B cell (primary cell): ENCODE measurements at regions not wholly inside any gene's neighbourhood (a gene's known extent, or its start where the extent isn't known, plus 50 kb on each side); places are given as distances from the start of the nearest gene placed in this dataset.

Source experiments
- ATAC-seq: fragments of 200-7000 bp; cut with Tn5 transposase; one replicate; pipeline ENCODE4 v1.10.0; 2021; ENCODE audit warnings: low read depth, mild to moderate bottlenecking, moderate number of reproducible peaks, moderate library complexity
- CTCF ChIA-PET: fragments of 350-600 bp; sonication (Branson Sonifier 250); formaldehyde crosslinking; loops from one replicate; lab custom pipeline; 2021; ENCODE audit warnings: antibody characterized with exemption, inconsistent platforms; lab: Charles Lee
- POLR2A ChIA-PET: fragments of 350-600 bp; sonication (Branson Sonifier 250); formaldehyde crosslinking; loops from one replicate; lab custom pipeline; 2021; ENCODE audit warnings: antibody characterized with exemption; lab: Charles Lee
- DNase-seq: peaks from one replicate; pipeline ENCODE4 v3.0.0; 2013
- H2AFZ ChIP-seq: 2 replicates; pipeline ENCODE4 v1.6.1; 2012; ENCODE audit warnings: mild to moderate bottlenecking, low read depth, low read length; ENCODE audit not compliant: insufficient read depth, poor library complexity, severe bottlenecking
- H3K27ac ChIP-seq, 2 donors: 1 replicate in 1 of 2; 2 replicates in 1 of 2; pipeline ENCODE4 v1.5.1; 2012 to 2013; ENCODE audit warnings: low read length in 2 of 2, mild to moderate bottlenecking in 2 of 2, moderate library complexity in 1 of 2
- H3K27me3 ChIP-seq, 4 experiments: fragments of 200-600 bp in 1 of 4; sonication (generic) in 1 of 4; replicated peaks in 1 of 4; 1 replicate in 2 of 4; 2 replicates in 2 of 4; pipeline versions ENCODE4 v1.6.1 to v1.7.0; 2013 to 2016; ENCODE audit warnings: low read length in 3 of 4, mild to moderate bottlenecking in 2 of 4, mixed read lengths in 1 of 4, moderate library complexity in 1 of 4; ENCODE audit not compliant: insufficient read depth in 4 of 4, control insufficient read depth in 3 of 4; ENCODE audit errors: control extremely low read depth in 1 of 4
- H3K36me3 ChIP-seq, 2 experiments: replicated peaks in 1 of 2; 1 replicate in 1 of 2; 2 replicates in 1 of 2; pipeline versions ENCODE4 v1.6.1 to v1.7.1; 2013; ENCODE audit warnings: low read length in 1 of 2; ENCODE audit not compliant: insufficient read depth in 2 of 2, control insufficient read depth in 1 of 2; ENCODE audit errors: control extremely low read depth in 1 of 2, extremely low read depth in 1 of 2
- H3K4me1 ChIP-seq, 2 donors: fragments of 200-600 bp in 1 of 2; sonication (generic) in 1 of 2; 1 replicate in 1 of 2; 2 replicates in 1 of 2; pipeline versions ENCODE4 v1.5.1 to v1.6.1; 2013 to 2017; ENCODE audit warnings: low read length in 2 of 2; ENCODE audit not compliant: control insufficient read depth in 2 of 2, insufficient read depth in 2 of 2
- H3K4me2 ChIP-seq: replicated peaks from 2 replicates; pipeline ENCODE3; 2012; ENCODE audit warnings: mild to moderate bottlenecking, low read depth, low read length; ENCODE audit not compliant: poor library complexity, severe bottlenecking
- H3K4me3 ChIP-seq, 5 experiments: fragments of 200-600 bp in 1 of 5; sonication (generic) in 1 of 5; 1 replicate in 3 of 5; 2 replicates in 2 of 5; pipeline versions ENCODE4 v1.5.1 to v1.7.0; 2011 to 2016; ENCODE audit warnings: low read length in 4 of 5, mild to moderate bottlenecking in 4 of 5, low read depth in 2 of 5, control low read depth in 1 of 5, moderate library complexity in 1 of 5; ENCODE audit not compliant: insufficient read depth in 1 of 5; ENCODE audit errors: control extremely low read depth in 1 of 5, extremely low read depth in 1 of 5
- H3K79me2 ChIP-seq: fragments of 200-600 bp; sonication (generic); one replicate; pipeline ENCODE4 v1.6.0; 2016; ENCODE audit warnings: low read length; ENCODE audit not compliant: control insufficient read depth, insufficient read depth
- H3K9ac ChIP-seq: fragments of 200-600 bp; sonication (generic); 2 replicates; pipeline ENCODE4 v1.6.1; 2017; ENCODE audit warnings: mild to moderate bottlenecking, low read length, moderate library complexity
- H3K9me3 ChIP-seq, 3 donors: one replicate each; pipeline versions ENCODE4 v1.6.1 to v1.7.1; 2013; ENCODE audit warnings: low read length in 2 of 3; ENCODE audit not compliant: control insufficient read depth in 2 of 3, insufficient read depth in 1 of 3; ENCODE audit errors: control extremely low read depth in 1 of 3
- H4K20me1 ChIP-seq: 2 replicates; pipeline ENCODE4 v1.6.0; 2012; ENCODE audit warnings: mild to moderate bottlenecking, low read length; ENCODE audit not compliant: insufficient read depth, control insufficient read depth, poor library complexity, severe bottlenecking
- H3K27ac Mint-ChIP-seq: one replicate; pipeline ENCODE4 v1.8.0; 2021; ENCODE audit warnings: mixed read lengths
- H3K27me3 Mint-ChIP-seq: one replicate; pipeline ENCODE4 v1.8.0; 2021; ENCODE audit warnings: mixed read lengths
- H3K4me1 Mint-ChIP-seq: one replicate; pipeline ENCODE4 v1.8.0; 2021; ENCODE audit warnings: mixed read lengths
- H3K4me3 Mint-ChIP-seq: one replicate; pipeline ENCODE4 v1.8.0; 2021; ENCODE audit warnings: mixed read lengths
- H3K9me3 Mint-ChIP-seq: one replicate; pipeline ENCODE4 v1.8.0; 2022; ENCODE audit warnings: mixed read lengths; ENCODE audit not compliant: insufficient read depth
- EZH2 ChIP-seq: IDR thresholded peaks from 2 replicates; pipeline ENCODE4 v1.6.1; 2012; ENCODE audit warnings: borderline replicate concordance, low read depth, mild to moderate bottlenecking, moderate library complexity, low read length; ENCODE audit not compliant: insufficient read depth, poor library complexity, severe bottlenecking
- WGBS: methylation state at CpG from one replicate; pipeline ENCODE4 v1.1.5; 2013; ENCODE audit warnings: missing lambda C conversion rate; ENCODE audit not compliant: insufficient coverage; 5-methylcytosine and 5-hydroxymethylcytosine counted together
- intact Hi-C: fragments of 100-400 bp; cut with micrococcal nuclease; formaldehyde crosslinking; loops from one replicate; pipeline ENCODE4 v1.10.0; 2022
- TF ChIP-seq, protein P1 (sequence below): fragments of 200-600 bp; IDR thresholded peaks from one replicate; pipeline ENCODE4 v1.8.0; 2022; ENCODE audit warnings: antibody characterized with exemption, mild to moderate bottlenecking

GRCh38 chr3:30455840-30456239 lies 150.6 kb upstream of the TGFBR2 start:
- Histone ChIP-seq H4K20me1 (no peaks in the 10 kb centered on the region), H3K4me2 (no peak overlapping the region), H3K27me3 (no peaks in the 10 kb centered on the region), H3K4me1 (no peaks in the 10 kb centered on the region), H3K27ac (no peak overlapping the region), H3K9ac (no peak overlapping the region), H3K9me3 (peaks cover 0 to 7% (median 2%) of the 10 kb centered on the region in 3 donors), H2AFZ (no peak overlapping the region), H3K36me3 (no peaks in the 10 kb centered on the region), H3K79me2 (no peaks in the 10 kb centered on the region), H3K4me3 (no peak overlapping the region)
- no peak for ATAC-seq
- ChIA-PET POLR2A (no interaction called here), CTCF (interaction anchor here (2.1 kb wide), 1 partner anchor 8 kb away, joined by 7 read pairs; no protein-coding TSS in a partner anchor)
- Mint-ChIP-seq H3K4me3 (no peak overlapping the region), H3K9me3 (peaks cover 5% of the 10 kb centered on the region), H3K27me3 (no peaks in the 10 kb centered on the region), H3K4me1 (no peaks in the 10 kb centered on the region), H3K27ac (no peak overlapping the region)
- 100% methylated on average over 2 of the region's 3 CpGs for WGBS
- intact Hi-C loops: loop anchor here (1.0 kb wide), 1 partner anchor 18 kb away; no protein-coding TSS in a partner anchor
- DNase-seq: no peak
- TF ChIP-seq, protein P1, sequence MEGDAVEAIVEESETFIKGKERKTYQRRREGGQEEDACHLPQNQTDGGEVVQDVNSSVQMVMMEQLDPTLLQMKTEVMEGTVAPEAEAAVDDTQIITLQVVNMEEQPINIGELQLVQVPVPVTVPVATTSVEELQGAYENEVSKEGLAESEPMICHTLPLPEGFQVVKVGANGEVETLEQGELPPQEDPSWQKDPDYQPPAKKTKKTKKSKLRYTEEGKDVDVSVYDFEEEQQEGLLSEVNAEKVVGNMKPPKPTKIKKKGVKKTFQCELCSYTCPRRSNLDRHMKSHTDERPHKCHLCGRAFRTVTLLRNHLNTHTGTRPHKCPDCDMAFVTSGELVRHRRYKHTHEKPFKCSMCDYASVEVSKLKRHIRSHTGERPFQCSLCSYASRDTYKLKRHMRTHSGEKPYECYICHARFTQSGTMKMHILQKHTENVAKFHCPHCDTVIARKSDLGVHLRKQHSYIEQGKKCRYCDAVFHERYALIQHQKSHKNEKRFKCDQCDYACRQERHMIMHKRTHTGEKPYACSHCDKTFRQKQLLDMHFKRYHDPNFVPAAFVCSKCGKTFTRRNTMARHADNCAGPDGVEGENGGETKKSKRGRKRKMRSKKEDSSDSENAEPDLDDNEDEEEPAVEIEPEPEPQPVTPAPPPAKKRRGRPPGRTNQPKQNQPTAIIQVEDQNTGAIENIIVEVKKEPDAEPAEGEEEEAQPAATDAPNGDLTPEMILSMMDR: no peak
- TF ChIP-seq EZH2: no peak

- H3K79me2 ChIP-seq: no peaks in the 10 kb centered on the region
- H3K27ac ChIP-seq: no peak overlapping the region
- peaks cover 0 to 7% (median 2%) of the 10 kb centered on the region in 3 donors for H3K9me3 ChIP-seq
- intact Hi-C loops: loop anchor here (1.0 kb wide), 1 partner anchor 18 kb away; no protein-coding TSS in a partner anchor
- POLR2A ChIA-PET: no interaction called here
- no peaks in the 10 kb centered on the region for H4K20me1 ChIP-seq
- no CpG with 5 or more reads among the region's 2 CpGs for WGBS
- no peaks in the 10 kb centered on the region for H3K4me1 ChIP-seq
- no peak for DNase-seq
- TF ChIP-seq, protein P1: no peak
- no peak for TF ChIP-seq EZH2
- H3K4me3 Mint-ChIP-seq: no peak overlapping the region
- CTCF ChIA-PET: interaction anchor here (0.9 to 2.1 kb wide), 3 partner anchors 9 to 237 kb away, joined by 3 to 7 read pairs (median 4); no protein-coding TSS in a partner anchor
- no peak overlapping the region for H2AFZ ChIP-seq
- no peak overlapping the region for H3K9ac ChIP-seq
- peaks cover 5% of the 10 kb centered on the region for H3K9me3 Mint-ChIP-seq
- ATAC-seq: no peak
- no peak overlapping the region for H3K4me2 ChIP-seq
- no peaks in the 10 kb centered on the region for H3K36me3 ChIP-seq
- no peak overlapping the region for H3K4me3 ChIP-seq
- H3K27ac Mint-ChIP-seq: no peak overlapping the region
- no peaks in the 10 kb centered on the region for H3K27me3 ChIP-seq
- no peaks in the 10 kb centered on the region for H3K4me1 Mint-ChIP-seq
- H3K27me3 Mint-ChIP-seq: no peaks in the 10 kb centered on the region
These were observed 150.1 kb upstream of the TGFBR2 start for GRCh38 chr3:30456264-30456663.
